GM12878 (cell line): ENCODE measurements at regions not wholly inside any gene's neighbourhood (a gene's known extent, or its start where the extent isn't known, plus 50 kb on each side); places are given as distances from the start of the nearest gene placed in this dataset.

Source experiments
- ATAC-seq: fragments of 200-7000 bp; cut with Tn5 transposase; 3 replicates; pipeline ENCODE4 v1.9.1; 2020; ENCODE audit warnings: mild to moderate bottlenecking, moderate library complexity
- BruUV-seq: library from RNA; stranded (reverse); fragments of 400-500 nt; replicated peaks from 2 replicates; lab custom pipeline; 2021; lab: Mats Ljungman, UMichigan
- CTCF ChIA-PET: fragments of 300-600 bp; sonication (Branson Sonifier 250); formaldehyde crosslinking; extraction: SDS; loops from one replicate; lab custom pipeline; 2021; ENCODE audit warnings: inconsistent platforms; lab: Yijun Ruan, JAX
- POLR2A ChIA-PET: fragments of 350-600 bp; formaldehyde crosslinking; extraction: SDS; loops from one replicate; lab custom pipeline; 2021; ENCODE audit warnings: inconsistent platforms; lab: Charles Lee
- RAD21 ChIA-PET: fragments of 300-600 bp; sonication (Branson Sonifier 250); formaldehyde crosslinking; loops from one replicate; lab custom pipeline; 2023; ENCODE audit warnings: antibody characterized with exemption; ENCODE audit not compliant: unreplicated experiment; lab: Charles Lee
- SMC1A ChIA-PET: fragments of 300-600 bp; sonication (Branson Sonifier 250); formaldehyde crosslinking; loops from one replicate; lab custom pipeline; 2023; ENCODE audit not compliant: unreplicated experiment, uncharacterized antibody; lab: Charles Lee
- DNase-seq: peaks from one replicate; pipeline ENCODE4 v3.0.0-alpha.2; 2011; ENCODE audit warnings: low read depth, low spot score
- FAIRE-seq: peaks from 3 replicates; lab custom pipeline; 2011; peaks lifted over from hg19 to GRCh38; lab: Jason Lieb, UNC
- H2AFZ ChIP-seq: 2 replicates; pipeline ENCODE4 v1.6.0; 2011; ENCODE audit warnings: low read depth, low read length, control low read depth; ENCODE audit not compliant: control insufficient read depth
- H3K27ac ChIP-seq: 2 replicates; pipeline ENCODE4 v1.5.1; 2011; ENCODE audit warnings: control low read depth; ENCODE audit not compliant: control insufficient read depth, insufficient read depth
- H3K27me3 ChIP-seq, 2 experiments: replicated peaks in 1 of 2; 2 replicates each; pipeline versions ENCODE4 v1.6.0 to v1.6.1; 2011; ENCODE audit warnings: low read length in 1 of 2; ENCODE audit not compliant: control insufficient read depth in 2 of 2, insufficient read depth in 2 of 2
- H3K36me3 ChIP-seq, 2 experiments: 2 replicates each; pipeline ENCODE4 v1.5.1; 2011; ENCODE audit warnings: low read length in 1 of 2; ENCODE audit not compliant: control insufficient read depth in 2 of 2, insufficient read depth in 2 of 2
- H3K4me1 ChIP-seq: 2 replicates; pipeline ENCODE4 v1.6.1; 2011; ENCODE audit warnings: mild to moderate bottlenecking, low read length, moderate library complexity, mixed read lengths; ENCODE audit not compliant: control insufficient read depth, insufficient read depth
- H3K4me2 ChIP-seq: 2 replicates; pipeline ENCODE4 v1.6.0; 2011; ENCODE audit warnings: control low read depth; ENCODE audit not compliant: control insufficient read depth, insufficient read depth
- H3K4me3 ChIP-seq: fragments of 200-600 bp; sonication (generic); 2 replicates; pipeline ENCODE4 v1.5.1; 2016
- H3K79me2 ChIP-seq: 2 replicates; pipeline ENCODE4 v1.6.0; 2011; ENCODE audit warnings: low read length; ENCODE audit not compliant: control insufficient read depth, insufficient read depth
- H3K9ac ChIP-seq: 2 replicates; pipeline ENCODE4 v1.8.0; 2011; ENCODE audit warnings: low read length, control low read depth, mixed read lengths; ENCODE audit not compliant: control insufficient read depth, insufficient read depth
- H3K9me3 ChIP-seq: replicated peaks from 3 replicates; pipeline ENCODE4 v1.5.1; 2011; ENCODE audit warnings: mild to moderate bottlenecking, low read length; ENCODE audit not compliant: control insufficient read depth, insufficient read depth
- H4K20me1 ChIP-seq: 2 replicates; pipeline ENCODE4 v1.6.0; 2011; ENCODE audit not compliant: control insufficient read depth, insufficient read depth
- BACH1 ChIP-seq: fragments of 450-650 bp; IDR thresholded peaks from 2 replicates; pipeline ENCODE4 v1.6.1; 2017; ENCODE audit warnings: mild to moderate bottlenecking, borderline replicate concordance
- GATAD2B ChIP-seq: fragments of 450-650 bp; conservative IDR thresholded peaks from 2 replicates; pipeline ENCODE4 v1.6.1; 2017; ENCODE audit warnings: low read depth, mild to moderate bottlenecking, moderate library complexity
- PML ChIP-seq: IDR thresholded peaks from 2 replicates; pipeline ENCODE4 v1.6.1; 2012; ENCODE audit warnings: low read length, inconsistent platforms
- RBBP5 ChIP-seq: fragments of 200-600 bp; sonication (generic); conservative IDR thresholded peaks from 2 replicates; pipeline ENCODE4 v1.6.1; 2016
- ZNF687 ChIP-seq: fragments of 450-650 bp; IDR thresholded peaks from 2 replicates; pipeline ENCODE4 v1.6.1; 2017; ENCODE audit warnings: mild to moderate bottlenecking, moderate library complexity
- WGBS: methylation state at CpG from one replicate; pipeline ENCODE4 v1.1.6; 2016; ENCODE audit warnings: low lambda C conversion rate; ENCODE audit not compliant: insufficient replicate concordance, insufficient coverage; ENCODE audit errors: missing lambda C conversion rate; 5-methylcytosine and 5-hydroxymethylcytosine counted together
- in situ Hi-C: fragments of 300-500 bp; cut with MboI; formaldehyde crosslinking; loops from 9 replicates; pipeline ENCODE4 v1.14.3; 2018; ENCODE audit warnings: mixed read lengths
- intact Hi-C: fragments of 100-400 bp; cut with micrococcal nuclease; formaldehyde crosslinking; loops from one replicate; pipeline ENCODE4 v1.14.2; 2022; ENCODE audit not compliant: unreplicated experiment
- TF ChIP-seq, protein P1 (sequence below): fragments of 450-650 bp; IDR thresholded peaks from 2 replicates; pipeline ENCODE4 v1.6.1; 2018; ENCODE audit warnings: borderline replicate concordance, mild to moderate bottlenecking; ENCODE audit not compliant: partially characterized antibody
- TF ChIP-seq, protein P2 (sequence below): fragments of 450-650 bp; IDR thresholded peaks from 2 replicates; pipeline ENCODE4 v1.6.1; 2016; ENCODE audit warnings: mild to moderate bottlenecking, moderate library complexity, borderline replicate concordance

- TF ChIP-seq ZNF687, result no peak
Measured at GRCh38 chr7:16345979-16346958, 75.1 kb downstream of the CRPPA start (continued).

DNA sequence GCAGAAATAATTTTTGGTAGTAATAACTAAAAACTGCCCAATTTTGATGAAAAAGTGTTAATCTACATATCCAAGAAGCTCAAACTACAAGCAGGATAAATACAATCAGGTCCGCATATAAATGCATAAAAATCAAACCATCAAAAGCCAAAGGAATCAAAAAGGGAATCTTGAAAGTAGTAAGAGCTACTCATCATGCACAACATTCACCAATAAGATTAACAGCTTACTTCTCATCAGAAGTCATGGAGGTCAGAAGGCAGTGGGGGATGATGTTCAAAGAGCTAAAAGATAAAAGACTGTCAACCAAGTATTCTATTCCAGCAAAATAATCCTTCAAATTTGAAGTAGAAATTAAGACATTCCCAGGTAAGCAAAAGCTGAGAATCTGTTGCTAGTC, 76.4 kb downstream of the CRPPA start:
- Histone ChIP-seq H3K4me3 (no peak overlapping the region), H3K27ac (no peak overlapping the region), H3K9me3 (no peaks in the 10 kb centered on the region), H3K79me2 (no peaks in the 10 kb centered on the region), H3K4me2 (no peak overlapping the region), H3K4me1 (no peaks in the 10 kb centered on the region), H3K36me3 (no peaks in the 10 kb centered on the region), H4K20me1 (no peaks in the 10 kb centered on the region), H3K27me3 (no peaks in the 10 kb centered on the region), H3K9ac (no peak overlapping the region), H2AFZ (no peak overlapping the region)
- TF ChIP-seq, protein P1, sequence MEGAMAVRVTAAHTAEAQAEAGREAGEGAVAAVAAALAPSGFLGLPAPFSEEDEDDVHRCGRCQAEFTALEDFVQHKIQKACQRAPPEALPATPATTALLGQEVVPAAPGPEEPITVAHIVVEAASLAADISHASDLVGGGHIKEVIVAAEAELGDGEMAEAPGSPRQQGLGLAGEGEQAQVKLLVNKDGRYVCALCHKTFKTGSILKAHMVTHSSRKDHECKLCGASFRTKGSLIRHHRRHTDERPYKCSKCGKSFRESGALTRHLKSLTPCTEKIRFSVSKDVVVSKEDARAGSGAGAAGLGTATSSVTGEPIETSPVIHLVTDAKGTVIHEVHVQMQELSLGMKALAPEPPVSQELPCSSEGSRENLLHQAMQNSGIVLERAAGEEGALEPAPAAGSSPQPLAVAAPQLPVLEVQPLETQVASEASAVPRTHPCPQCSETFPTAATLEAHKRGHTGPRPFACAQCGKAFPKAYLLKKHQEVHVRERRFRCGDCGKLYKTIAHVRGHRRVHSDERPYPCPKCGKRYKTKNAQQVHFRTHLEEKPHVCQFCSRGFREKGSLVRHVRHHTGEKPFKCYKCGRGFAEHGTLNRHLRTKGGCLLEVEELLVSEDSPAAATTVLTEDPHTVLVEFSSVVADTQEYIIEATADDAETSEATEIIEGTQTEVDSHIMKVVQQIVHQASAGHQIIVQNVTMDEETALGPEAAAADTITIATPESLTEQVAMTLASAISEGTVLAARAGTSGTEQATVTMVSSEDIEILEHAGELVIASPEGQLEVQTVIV, result no peak
- TF ChIP-seq RBBP5, result no peak
- TF ChIP-seq GATAD2B, result no peak
- TF ChIP-seq, protein P2, sequence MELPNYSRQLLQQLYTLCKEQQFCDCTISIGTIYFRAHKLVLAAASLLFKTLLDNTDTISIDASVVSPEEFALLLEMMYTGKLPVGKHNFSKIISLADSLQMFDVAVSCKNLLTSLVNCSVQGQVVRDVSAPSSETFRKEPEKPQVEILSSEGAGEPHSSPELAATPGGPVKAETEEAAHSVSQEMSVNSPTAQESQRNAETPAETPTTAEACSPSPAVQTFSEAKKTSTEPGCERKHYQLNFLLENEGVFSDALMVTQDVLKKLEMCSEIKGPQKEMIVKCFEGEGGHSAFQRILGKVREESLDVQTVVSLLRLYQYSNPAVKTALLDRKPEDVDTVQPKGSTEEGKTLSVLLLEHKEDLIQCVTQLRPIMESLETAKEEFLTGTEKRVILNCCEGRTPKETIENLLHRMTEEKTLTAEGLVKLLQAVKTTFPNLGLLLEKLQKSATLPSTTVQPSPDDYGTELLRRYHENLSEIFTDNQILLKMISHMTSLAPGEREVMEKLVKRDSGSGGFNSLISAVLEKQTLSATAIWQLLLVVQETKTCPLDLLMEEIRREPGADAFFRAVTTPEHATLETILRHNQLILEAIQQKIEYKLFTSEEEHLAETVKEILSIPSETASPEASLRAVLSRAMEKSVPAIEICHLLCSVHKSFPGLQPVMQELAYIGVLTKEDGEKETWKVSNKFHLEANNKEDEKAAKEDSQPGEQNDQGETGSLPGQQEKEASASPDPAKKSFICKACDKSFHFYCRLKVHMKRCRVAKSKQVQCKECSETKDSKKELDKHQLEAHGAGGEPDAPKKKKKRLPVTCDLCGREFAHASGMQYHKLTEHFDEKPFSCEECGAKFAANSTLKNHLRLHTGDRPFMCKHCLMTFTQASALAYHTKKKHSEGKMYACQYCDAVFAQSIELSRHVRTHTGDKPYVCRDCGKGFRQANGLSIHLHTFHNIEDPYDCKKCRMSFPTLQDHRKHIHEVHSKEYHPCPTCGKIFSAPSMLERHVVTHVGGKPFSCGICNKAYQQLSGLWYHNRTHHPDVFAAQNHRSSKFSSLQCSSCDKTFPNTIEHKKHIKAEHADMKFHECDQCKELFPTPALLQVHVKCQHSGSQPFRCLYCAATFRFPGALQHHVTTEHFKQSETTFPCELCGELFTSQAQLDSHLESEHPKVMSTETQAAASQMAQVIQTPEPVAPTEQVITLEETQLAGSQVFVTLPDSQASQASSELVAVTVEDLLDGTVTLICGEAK, result no peak
- TF ChIP-seq BACH1, result no peak
- no peak for TF ChIP-seq PML
- POLR2A ChIA-PET, result no interaction called here
- no peak for DNase-seq
- in situ Hi-C loops (no loop called here), intact Hi-C loops (no loop called here)
- RAD21 ChIA-PET, result no interaction called here
- ATAC-seq, result no peak
- no peak for FAIRE-seq
- no TSS peak for BruUV-seq
- SMC1A ChIA-PET, result no interaction called here
- CTCF ChIA-PET, result interaction anchor here (0.5 to 0.9 kb wide), 3 partner anchors 19 to 1120 kb away, joined by 3 to 8 read pairs (median 3); no protein-coding TSS in a partner anchor
- 41% methylated on average over 1 of the region's 1 CpG for WGBS
